GM10266 (cell line): ENCODE measurements at regions not wholly inside any gene's neighbourhood (a gene's known extent, or its start where the extent isn't known, plus 50 kb on each side); places are given as distances from the start of the nearest gene placed in this dataset.

Source experiments
- DNase-seq: peaks from one replicate; pipeline ENCODE4 v3.0.0; 2012; ENCODE audit errors: extremely low spot score
- TF ChIP-seq, protein P1 (sequence below): IDR thresholded peaks from 2 replicates; pipeline ENCODE4 v1.5.1; 2012; ENCODE audit warnings: mild to moderate bottlenecking, low read depth; ENCODE audit not compliant: control insufficient read depth, insufficient read depth; ENCODE audit errors: missing control alignments

DNA sequence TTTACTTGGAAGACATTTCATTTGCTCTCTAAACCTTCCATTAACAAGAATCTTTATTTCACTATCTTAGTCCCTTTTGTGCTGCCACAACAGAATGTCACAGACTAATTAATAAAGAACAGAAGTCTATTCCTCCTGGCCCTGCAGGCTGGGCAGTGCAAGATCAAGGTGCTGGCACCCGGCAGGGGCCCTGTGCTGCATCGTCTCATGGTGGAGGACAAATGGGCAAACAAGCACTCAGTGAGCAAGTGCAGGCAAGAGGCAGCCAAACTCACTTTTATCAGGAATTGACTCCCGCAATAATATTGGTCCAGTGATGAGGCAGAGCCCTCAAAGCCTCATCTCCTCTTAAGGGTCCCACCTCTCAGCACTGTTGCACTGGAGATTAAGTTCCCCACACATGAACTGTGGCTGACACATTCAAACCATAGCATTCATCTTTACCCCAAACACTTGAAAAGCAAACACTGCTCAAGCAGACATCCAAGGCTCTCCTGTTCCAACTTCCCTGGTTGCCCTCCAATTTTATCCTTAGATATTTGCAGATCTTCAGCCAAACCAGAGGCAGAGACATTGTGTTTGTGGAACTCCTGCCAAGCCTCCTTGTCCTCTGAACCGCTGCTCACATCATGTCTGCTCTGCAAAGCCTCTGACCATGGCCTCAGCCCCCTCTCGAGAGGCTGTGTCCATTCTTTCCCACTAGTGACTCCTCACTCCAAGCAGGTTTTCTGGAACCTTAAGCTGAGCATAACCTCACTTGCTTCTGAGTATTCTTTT is 404.4 kb upstream of the SOX11 start:
- TF ChIP-seq, protein P1, sequence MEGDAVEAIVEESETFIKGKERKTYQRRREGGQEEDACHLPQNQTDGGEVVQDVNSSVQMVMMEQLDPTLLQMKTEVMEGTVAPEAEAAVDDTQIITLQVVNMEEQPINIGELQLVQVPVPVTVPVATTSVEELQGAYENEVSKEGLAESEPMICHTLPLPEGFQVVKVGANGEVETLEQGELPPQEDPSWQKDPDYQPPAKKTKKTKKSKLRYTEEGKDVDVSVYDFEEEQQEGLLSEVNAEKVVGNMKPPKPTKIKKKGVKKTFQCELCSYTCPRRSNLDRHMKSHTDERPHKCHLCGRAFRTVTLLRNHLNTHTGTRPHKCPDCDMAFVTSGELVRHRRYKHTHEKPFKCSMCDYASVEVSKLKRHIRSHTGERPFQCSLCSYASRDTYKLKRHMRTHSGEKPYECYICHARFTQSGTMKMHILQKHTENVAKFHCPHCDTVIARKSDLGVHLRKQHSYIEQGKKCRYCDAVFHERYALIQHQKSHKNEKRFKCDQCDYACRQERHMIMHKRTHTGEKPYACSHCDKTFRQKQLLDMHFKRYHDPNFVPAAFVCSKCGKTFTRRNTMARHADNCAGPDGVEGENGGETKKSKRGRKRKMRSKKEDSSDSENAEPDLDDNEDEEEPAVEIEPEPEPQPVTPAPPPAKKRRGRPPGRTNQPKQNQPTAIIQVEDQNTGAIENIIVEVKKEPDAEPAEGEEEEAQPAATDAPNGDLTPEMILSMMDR = no peak
- no peak for DNase-seq

DNA sequence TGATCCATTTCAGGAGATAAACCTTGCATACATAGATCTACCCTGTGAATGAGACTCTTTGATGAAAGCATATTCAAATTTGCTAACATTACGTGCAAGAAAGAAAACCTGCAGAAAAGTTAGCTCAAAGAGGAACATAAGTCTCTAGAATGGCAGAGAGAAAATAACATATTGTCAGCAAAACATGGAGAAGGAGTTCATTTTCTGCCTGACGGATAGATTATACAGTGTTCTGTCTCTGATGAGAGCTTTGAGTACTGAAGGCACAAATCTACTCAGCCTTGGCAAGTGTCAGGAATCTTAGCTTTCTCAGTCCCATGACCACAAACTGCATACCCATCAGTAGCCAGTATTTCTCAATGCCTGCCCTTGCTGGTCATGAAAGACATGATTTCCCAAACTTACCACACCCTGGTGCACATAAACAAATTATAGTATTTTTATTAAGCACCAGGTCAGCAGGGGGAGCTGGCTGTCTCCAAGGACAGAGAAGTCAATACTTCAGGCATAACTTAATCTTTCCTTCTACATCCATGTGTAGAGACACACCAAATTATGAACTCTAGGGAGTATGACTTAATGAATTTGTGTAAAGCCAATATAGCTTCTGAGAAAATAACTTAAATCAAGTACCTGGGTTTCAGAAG is 401.2 kb upstream of the SOX11 start:
- TF ChIP-seq, protein P1 = no peak
- no peak for DNase-seq

DNA sequence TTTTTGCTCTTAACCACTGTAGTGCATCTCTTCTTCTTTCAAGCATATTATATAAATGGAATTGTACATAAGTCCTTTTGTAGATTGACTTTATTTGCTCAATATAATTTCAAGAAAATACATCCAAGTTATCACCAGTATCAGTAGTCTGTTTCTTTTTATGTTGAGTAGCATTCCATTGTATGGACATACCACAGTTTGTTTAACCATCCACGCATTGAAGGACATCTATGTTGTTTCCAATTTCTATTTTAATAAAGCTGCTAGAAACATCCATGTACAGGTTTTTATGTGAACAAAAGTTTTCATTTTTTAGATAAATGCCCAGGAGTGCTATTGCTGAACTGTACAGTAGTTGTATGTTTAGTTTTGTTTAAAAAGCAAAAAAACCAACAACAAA is 387.5 kb upstream of the SOX11 start:
- no peak for DNase-seq
- TF ChIP-seq, protein P1 = no peak

DNA sequence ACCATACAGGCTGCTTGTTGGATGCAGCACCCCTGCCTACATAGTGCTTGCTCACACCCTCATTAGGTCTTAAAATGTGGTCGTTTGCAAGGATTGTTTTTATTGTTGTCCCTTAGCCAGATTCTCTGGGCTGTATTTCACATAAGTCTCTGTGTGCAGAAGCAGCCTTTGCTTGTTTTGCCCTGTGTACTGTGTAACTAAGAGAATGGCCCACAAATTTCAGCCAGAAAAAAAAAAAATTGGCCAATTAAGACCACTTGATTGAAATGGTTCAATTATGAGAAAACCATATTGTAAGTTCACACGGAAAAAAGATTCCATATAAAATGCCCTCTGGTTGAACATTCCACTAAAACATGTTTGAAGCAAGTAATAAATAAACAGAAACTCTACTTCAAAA is 377.1 kb upstream of the SOX11 start:
- no peak for DNase-seq
- TF ChIP-seq, protein P1 = no peak

DNA sequence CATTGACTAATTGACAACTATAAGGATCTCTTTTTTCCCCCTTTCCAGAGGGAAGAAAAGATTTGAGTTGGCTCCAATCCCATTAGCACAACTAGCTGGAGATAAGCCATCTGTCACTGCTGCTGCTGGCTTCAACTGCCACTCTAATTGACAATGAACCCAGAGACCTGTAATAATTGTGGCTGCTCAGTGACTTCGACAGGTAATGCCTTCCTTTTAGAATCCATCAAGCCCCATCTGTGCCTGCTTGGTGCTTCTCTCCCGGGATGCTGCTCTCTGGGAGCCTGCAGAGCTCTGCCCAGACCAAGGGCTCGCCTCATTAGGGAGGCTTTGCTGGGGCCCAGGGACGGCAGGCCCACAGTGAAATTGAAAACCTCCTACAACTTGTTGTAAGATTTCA is 376.7 kb upstream of the SOX11 start:
- DNase-seq = no peak
- TF ChIP-seq, protein P1 = no peak

DNA sequence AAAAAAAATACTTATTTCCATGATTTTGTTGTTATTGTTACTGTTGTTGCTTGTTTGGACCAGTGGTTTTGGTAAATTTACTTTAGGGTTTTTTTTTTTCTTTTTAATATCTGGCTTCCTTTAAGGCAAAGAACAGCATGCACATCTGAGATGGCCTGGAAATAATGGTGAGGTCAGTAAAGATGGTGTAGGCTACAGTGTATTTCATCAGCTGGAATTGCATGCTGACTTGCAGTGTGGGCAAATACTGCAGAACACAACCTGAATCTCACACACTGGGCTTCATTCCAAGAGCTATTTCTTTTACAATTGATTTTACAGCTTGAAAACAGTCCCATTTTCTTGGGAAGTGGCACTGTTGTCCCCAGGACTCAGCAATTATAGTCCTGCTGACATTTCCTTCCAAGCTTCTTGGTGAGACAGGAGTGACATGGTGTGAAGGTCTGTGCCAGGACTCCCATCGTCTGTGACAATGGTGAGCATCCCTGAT is 376.1 kb upstream of the SOX11 start:
- DNase-seq = no peak
- TF ChIP-seq, protein P1 = no peak

DNA sequence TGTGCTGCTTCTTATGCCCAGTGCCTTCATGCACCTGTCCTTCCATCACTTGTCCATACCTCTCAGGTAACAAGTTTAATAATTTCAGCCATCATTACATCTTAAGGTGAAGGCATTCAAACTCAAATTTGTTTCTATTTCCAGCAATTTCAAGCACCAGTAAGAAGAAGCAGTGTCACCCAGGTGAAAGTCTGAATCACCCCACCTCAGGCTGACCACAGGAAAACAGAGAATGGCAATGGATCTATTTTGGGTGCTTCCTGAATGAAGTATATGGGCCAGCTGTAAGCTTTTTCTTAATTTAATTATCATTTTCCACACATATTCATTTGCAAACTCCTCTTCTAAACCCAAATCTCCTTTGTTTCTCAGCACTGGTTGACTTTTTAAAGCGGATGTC is 372.7 kb upstream of the SOX11 start:
- TF ChIP-seq, protein P1 = no peak
- no peak for DNase-seq
